Muscle layer of duodenum (tissue), 2 donors: ENCODE measurements at regions not wholly inside any gene's neighbourhood (a gene's known extent, or its start where the extent isn't known, plus 50 kb on each side); places are given as distances from the start of the nearest gene placed in this dataset.

ENCODE experiments used
- H3K27ac ChIP-seq: one replicate; pipeline ENCODE4 v1.7.0; 2013; ENCODE audit warnings: mild to moderate bottlenecking, low read length
- H3K27me3 ChIP-seq: one replicate; pipeline ENCODE4 v1.7.0; 2013; ENCODE audit warnings: low read depth, mild to moderate bottlenecking, control low read depth, low read length
- H3K36me3 ChIP-seq, 2 donors: one replicate each; pipeline ENCODE4 v1.7.0; 2013; ENCODE audit warnings: low read length in 2 of 2, control low read depth in 1 of 2, mild to moderate bottlenecking in 1 of 2; ENCODE audit not compliant: insufficient read depth in 2 of 2, control insufficient read depth in 1 of 2
- H3K4me1 ChIP-seq, 2 donors: one replicate each; pipeline ENCODE4 v1.7.0; 2013; ENCODE audit warnings: low read length in 2 of 2, mild to moderate bottlenecking in 2 of 2, control low read depth in 1 of 2, moderate library complexity in 1 of 2; ENCODE audit not compliant: insufficient read depth in 2 of 2, control insufficient read depth in 1 of 2
- H3K4me3 ChIP-seq, 2 donors: one replicate each; pipeline ENCODE4 v1.7.0; 2013; ENCODE audit warnings: low read length in 2 of 2, low read depth in 1 of 2, mild to moderate bottlenecking in 1 of 2
- H3K9me3 ChIP-seq, 2 donors: one replicate each; pipeline ENCODE4 v1.7.0; 2013; ENCODE audit warnings: low read length in 2 of 2, control low read depth in 1 of 2, mild to moderate bottlenecking in 1 of 2; ENCODE audit not compliant: control insufficient read depth in 1 of 2
- donor health status: healthy.

DNA sequence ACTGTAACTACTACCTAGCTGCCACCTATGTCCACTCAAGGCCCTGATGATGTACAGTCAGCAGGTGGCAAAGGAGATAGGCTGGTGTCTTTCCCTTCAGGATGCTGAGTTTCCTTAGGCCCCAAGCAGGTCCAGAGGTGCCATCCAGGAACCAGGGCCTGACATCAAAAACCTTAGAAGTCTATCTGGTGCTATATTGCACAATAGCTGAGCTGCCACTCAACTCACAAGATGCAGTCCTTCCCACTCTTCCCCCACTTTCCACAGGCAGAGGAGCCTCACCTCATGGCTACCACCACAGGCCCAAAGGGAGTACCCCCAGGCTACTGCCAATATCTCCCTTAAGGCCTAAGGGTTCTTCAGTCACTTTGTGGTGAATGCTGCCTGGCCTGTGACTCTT, 83.9 kb upstream of the ZNF827 start:
- H3K4me3 ChIP-seq = no peak overlapping the region
- no peaks in the 10 kb centered on the region for H3K4me1 ChIP-seq
- no peaks in the 10 kb centered on the region for H3K36me3 ChIP-seq
- H3K27ac ChIP-seq = no peak overlapping the region
- H3K9me3 ChIP-seq = no peaks in the 10 kb centered on the region
- no peaks in the 10 kb centered on the region for H3K27me3 ChIP-seq

DNA sequence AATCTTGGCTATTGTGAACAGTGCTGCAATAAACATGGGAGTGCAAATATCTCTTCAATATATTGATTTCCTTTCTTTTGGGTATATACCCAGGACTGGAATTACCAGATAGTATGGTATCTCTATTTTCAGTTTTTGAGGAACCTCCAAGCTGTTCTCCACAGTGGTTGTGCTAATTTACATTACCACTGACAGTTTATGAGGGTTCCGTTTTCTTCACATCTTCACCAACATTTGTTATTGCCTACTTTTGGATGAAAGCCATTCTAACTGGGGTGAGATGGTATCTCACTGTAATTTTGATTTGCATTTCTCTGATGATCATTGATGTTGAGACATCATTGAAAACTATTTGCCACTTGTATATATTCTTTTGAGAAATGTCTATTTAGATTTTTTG, 79.6 kb upstream of the ZNF827 start:
- Histone ChIP-seq H3K4me3 (no peak overlapping the region), H3K9me3 (no peaks in the 10 kb centered on the region), H3K27ac (no peak overlapping the region), H3K27me3 (no peaks in the 10 kb centered on the region), H3K36me3 (no peaks in the 10 kb centered on the region), H3K4me1 (no peaks in the 10 kb centered on the region)

DNA sequence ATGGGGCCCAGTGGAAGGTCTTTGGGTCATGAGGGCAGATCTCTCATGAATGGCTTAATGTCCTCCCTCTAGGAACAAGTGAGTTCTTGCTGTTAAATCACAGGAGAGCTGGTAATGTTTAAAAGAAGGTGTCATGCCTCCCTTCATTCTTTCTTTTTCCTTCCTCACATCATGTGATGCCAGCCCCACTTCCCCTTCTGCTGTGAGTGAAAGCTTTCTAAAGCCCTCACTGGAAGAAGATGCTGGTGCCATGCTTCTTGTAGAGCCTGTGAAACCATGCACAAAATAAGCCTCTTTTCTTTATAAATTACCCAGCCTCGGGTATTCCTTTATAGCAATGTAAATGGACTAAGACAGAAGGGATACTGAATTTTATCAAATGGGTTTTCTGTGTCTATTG, 66.1 kb upstream of the ZNF827 start:
- Histone ChIP-seq H3K9me3 (peaks cover 0 to 7% of the 10 kb centered on the region in 2 donors), H3K4me1 (no peaks in the 10 kb centered on the region), H3K27me3 (no peaks in the 10 kb centered on the region), H3K27ac (no peak overlapping the region), H3K4me3 (no peak overlapping the region), H3K36me3 (no peaks in the 10 kb centered on the region)

- Histone ChIP-seq H3K4me1 (no peaks in the 10 kb centered on the region), H3K27ac (no peak overlapping the region), H3K4me3 (no peak overlapping the region), H3K27me3 (no peaks in the 10 kb centered on the region), H3K36me3 (no peaks in the 10 kb centered on the region), H3K9me3 (no peaks in the 10 kb centered on the region)
Observed at GRCh38 chr4:145988628-145989027, 50.0 kb upstream of the ZNF827 start.
